NCI-H524 treated with DMSO at 0.1 percent for 48 hours (cell line): ENCODE measurements at regions not wholly inside any gene's neighbourhood (a gene's known extent, or its start where the extent isn't known, plus 50 kb on each side); places are given as distances from the start of the nearest gene placed in this dataset.
A peak's percentile ranks its signal among the peaks of the same experiment; 100 is the strongest.

Source experiments
- DNase-seq: peaks from one replicate; lab custom pipeline; 2025; lab: John Stamatoyannopoulos, UW

DNA sequence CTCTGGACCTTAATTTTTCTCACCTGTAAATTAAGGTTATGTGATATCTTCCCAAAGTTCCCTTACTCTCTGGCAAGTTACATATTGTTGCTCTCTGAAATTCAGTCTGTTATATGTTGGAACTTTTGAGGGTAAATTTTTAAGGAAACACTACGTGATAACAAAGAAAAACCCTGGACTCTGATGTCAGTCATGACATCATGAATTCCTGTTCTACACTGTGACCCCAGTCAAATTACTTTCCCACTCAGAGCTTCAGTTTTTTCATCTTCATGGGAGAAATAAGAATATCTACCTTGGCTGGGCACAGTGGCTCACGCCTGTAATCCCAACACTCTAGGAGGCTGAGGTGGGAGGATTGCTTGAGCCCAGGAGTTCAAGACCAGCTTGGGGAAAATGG is 164.6 kb upstream of the RALGAPA2 start:
- no peak for DNase-seq

DNA sequence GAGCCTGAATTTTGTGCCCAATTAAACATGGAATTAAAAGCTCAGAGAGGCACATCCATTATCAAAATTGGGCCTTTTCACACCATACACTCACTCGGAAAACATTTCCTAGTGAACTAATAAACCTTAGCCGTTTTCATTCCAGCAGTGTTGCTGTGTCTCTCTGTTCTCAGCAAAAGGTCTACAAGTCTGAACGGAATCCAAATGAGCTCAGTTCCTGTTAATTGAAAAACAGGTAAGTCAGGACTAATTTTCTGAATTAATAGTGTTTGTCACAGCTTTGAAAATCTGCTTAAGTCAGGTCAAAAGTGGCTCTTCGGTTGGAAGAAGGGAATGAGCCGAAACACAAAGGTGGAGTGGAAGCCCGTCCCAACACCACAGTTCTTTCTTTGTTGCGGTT is 163.3 kb upstream of the RALGAPA2 start:
- DNase-seq = no peak

- no peak for DNase-seq
These were observed 160.0 kb upstream of the RALGAPA2 start for GRCh38 chr20:20872428-20872827.

DNA sequence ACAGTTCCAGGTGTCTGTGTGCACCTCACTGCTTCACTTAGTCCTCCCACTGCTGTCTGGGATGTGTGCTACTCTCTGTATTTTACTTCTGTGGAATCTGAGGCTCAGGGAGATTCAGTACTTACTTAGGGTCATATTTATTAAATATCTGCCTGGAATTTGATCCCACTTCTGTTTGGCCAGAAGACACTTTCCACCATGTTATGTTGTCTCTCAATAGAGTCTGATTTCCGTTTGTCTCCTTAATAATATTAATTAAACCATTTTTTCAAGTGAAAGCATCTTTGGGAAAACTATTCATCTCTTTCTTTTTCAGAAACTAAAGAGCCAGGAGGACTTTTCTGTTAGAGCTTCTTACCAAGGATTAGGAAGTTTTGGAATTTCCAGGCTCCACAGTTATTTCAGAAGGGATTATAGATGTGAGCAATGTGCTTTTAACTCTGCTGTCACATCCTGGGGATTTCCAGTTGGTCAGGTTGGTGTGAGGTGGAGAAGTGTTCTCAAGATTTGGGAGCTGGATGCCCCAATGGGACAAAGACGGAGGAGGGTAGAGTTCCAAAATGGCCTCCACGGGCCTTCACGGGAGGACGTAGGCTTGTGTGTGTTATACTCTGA is 156.8 kb upstream of the RALGAPA2 start:
- no peak for DNase-seq

- peak; percentile 5 for DNase-seq
These were observed 152.1 kb upstream of the RALGAPA2 start for GRCh38 chr20:20864351-20865096.

DNA sequence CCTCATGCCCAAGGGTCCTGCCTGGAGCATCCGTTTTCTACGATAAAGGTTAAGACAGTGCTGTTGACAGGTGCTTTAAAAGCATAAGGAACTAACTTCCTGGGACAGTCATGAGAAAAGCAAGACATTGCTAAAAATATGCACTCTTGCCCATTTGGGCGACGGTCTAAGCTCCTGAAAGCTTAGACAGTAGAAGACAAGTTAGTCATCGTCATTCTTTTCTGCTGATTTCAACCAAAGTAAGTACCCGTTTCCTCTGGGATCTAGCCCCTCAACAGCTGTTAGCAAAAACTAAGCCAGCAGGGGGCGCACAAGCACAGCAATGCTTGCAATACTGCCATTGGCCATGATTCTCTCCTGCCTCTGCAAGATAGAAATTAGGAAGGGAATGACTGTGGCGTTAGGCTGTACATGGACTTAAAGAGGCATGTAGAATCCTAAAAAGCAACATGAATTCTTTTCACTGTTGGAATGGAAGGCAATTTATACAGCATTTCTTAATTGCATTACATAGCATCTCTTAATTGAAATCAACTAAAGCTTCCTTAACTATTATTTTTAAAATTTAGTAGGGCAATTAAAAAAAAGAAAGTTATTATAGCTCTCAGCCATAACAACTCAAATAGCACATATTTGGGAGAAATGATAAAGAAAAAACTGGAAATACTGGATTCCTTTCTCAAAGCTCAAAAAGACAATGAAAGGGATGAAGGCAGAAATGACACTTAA is 147.8 kb upstream of the RALGAPA2 start:
- DNase-seq = peak; percentile 78

GRCh38 chr20:20859510-20859909 is 147.1 kb upstream of the RALGAPA2 start:
- DNase-seq = no peak

DNA sequence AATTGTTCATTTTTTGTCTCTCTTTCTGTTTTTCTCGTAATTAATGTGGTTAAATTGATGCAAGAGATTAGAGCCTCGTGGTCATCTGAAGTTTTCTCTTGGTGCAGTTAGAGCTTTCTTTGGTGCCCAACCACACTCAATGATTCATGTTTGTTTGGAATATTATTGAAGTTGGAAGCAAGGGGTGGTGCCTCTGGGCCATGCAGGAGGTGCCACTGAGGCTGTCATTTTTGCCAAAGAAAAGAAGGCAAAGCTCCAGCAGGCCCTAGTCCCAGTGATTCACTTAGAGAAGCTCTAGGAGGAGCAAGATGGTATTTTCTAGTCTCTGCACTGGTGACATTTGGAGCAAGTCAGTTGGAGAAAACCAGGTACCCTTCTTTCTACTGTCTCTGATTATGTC is 144.5 kb upstream of the RALGAPA2 start:
- no peak for DNase-seq

DNA sequence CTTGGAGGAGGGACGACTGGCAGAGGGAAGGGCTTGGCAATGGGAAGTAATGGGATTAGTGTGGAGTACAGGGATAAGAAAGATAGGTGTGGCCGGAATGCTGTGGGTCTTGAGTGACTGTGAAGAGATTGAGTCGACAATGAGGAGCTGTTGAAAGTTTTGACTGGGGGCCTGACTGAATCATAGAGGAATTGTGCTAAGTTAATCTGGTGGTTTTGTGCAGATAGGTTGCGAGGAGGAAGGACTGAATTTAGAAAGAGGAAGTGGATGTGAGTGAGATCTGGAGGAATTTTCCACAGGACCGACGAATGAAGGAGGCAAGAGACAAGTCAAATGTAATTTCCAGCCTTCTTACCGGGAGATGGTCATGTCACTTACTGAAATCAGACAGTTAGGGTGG is 143.9 kb upstream of the RALGAPA2 start:
- no peak for DNase-seq

GRCh38 chr20:20851385-20851784 is 138.9 kb upstream of the RALGAPA2 start:
- no peak for DNase-seq

DNA sequence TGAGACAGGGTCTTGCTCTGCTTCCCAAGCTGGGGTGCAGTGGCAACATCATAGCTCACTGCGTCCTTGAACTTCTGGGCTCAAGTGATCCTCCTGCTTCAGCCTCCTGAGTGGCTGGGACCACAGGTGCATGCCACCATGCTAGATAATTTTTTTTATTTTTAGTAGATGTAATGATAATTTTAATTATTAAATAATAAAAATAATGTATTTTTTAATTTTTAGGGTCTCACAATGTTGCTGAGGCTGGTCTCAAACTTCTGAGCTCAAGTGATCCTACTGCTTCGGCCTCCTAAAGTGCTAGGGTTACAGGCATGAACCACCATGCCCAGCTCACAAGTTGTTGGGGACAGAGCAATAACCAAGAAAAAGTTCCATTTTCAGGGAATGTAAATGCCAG is 138.0 kb upstream of the RALGAPA2 start:
- no peak for DNase-seq

- DNase-seq = no peak
These were observed 136.7 kb upstream of the RALGAPA2 start for GRCh38 chr20:20849161-20849560.

DNA sequence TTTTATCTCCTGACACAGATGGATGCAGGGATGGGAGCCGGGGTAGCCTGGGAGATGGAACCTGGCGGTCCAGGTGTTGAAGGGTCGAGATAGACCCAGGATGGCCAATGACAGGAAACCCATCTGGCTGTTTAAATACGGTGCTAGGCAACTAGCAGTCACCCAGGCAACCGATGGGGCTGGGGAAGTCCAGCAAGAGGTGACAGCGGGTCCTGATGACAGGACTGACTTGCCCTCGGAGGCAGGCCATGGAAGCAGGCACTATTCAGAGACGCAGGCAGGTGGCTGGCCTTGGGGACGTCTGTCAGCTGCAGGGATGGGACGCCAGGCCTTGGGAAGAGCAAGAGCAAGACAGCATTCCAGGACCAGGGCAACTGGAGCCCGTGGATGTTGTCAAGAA is 135.4 kb upstream of the RALGAPA2 start:
- peak; percentile 69 for DNase-seq

- DNase-seq = no peak
These were observed 131.5 kb upstream of the RALGAPA2 start for GRCh38 chr20:20843982-20844381.

GRCh38 chr20:20839771-20840170 is 127.3 kb upstream of the RALGAPA2 start:
- DNase-seq = no peak

GRCh38 chr20:20837574-20838021 is 125.2 kb upstream of the RALGAPA2 start:
- peak; percentile 20 for DNase-seq

DNA sequence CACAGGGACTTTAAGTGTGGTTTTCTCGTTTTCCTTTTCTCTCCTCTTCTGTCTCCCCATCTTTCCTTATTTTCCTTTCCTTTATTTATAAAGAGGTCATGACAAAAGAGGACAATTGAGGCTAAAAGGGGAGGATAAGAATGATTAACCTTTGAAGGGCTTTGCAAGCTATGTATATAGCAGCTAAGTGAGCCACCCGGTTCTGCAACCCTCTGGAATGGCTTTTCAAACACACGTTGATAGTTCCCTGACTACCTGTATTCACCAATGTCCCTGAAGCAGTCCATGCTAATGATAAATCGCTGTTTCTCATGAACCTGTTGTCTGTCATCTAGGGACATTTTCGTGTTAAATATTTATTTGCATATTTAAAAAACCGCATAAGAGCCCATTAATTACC is 124.4 kb upstream of the RALGAPA2 start:
- DNase-seq = no peak

DNA sequence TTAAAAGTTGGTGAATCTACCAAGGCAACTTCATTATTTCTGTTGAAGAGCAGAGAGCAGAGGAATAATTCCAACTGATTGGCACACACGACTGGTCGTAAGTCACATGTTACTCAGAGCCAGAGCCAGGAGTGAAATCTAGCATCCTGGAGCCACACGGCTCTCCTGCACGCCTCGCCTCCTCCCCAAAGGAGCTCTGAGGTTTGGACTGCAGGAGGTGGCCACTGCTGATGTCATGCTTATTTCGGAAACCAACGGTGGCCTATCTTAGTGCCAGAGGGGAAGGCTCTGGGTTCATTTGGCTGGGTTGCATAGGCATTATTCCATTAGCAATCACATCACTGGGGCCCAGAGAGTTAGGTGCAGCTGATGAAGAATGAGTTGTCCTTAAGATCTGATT is 123.5 kb upstream of the RALGAPA2 start:
- no peak for DNase-seq

GRCh38 chr20:20834008-20834407 is 121.6 kb upstream of the RALGAPA2 start:
- DNase-seq = no peak

GRCh38 chr20:20832715-20833114 is 120.3 kb upstream of the RALGAPA2 start:
- DNase-seq = no peak

DNA sequence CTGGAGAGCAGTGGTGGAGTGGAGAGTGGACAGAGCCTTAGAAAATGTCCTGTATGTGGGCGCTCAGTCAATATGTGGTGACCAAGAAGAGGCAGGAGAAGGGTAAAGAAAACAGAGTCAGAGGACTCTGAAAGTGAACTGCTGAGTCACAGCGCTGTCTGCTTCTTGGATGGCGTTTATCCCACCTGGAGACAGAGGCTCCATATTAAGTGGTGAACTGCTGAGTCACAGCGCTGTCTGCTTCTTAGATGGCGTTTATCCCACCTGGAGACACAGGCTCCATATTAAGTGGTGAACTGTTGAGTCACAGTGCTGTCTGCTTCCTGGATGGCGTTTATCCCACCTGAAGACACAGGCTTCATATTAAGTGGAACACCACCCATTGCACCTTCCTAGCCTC is 119.3 kb upstream of the RALGAPA2 start:
- DNase-seq = no peak

GRCh38 chr20:20829681-20830080 is 117.2 kb upstream of the RALGAPA2 start:
- no peak for DNase-seq

DNA sequence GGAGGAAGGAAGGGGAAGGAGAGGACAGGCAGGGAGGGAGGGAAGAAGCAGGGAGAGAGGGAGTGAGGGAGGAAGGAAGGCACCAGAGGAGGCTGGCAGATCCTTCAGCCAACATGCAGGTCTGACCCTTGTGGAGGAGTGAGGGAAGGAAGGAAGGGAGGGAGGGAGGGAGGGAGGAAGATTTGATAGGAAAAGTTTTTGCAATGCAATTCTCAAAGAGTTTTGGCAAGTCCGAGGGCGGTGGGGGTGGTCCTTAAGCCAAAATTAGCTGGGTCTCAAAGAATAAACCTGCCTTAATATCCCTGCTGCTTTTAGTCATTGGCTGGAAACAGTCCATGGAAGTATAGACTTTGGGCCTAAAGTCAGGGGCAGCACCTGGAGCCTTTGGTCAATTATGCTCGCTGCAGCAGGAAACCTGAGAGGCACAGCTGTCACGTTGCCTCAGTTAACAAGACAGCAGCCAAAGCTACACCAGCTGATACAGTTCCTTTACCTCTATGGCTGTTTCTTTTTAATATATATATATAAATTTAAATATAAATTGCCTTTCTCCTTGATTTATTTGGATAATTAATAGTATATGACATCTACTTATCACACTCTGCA is 115.7 kb upstream of the RALGAPA2 start:
- DNase-seq = peak; percentile 37
